IPS-NIHi7 (cell line): ENCODE measurements at regions not wholly inside any gene's neighbourhood (a gene's known extent, or its start where the extent isn't known, plus 50 kb on each side); places are given as distances from the start of the nearest gene placed in this dataset.
A peak's percentile ranks its signal among the peaks of the same experiment; 100 is the strongest.

Experiments used
- DNase-seq: peaks from one replicate; pipeline ENCODE4 v3.0.0; 2012; ENCODE audit warnings: mixed read lengths; ENCODE audit errors: extremely low spot score

DNA sequence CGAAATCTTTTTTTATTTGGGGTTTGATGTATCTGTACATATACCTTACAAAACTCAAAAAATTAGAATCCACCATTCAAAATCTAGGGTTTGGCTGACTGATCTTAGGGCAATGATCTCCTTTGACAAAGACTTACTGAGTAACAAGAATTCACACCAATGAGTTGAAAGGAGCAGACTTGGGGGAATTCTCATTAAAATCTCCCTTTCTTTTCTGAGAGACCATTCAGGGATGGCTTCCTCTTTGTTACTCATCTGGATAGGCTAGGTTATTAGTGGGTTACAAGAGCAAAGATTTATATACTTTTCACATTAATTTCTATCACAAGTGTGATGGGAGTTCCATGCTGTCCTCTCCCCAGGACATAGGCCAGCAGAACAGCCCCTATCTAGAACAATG is 661.0 kb downstream of the KCTD16 start:
- no peak for DNase-seq

DNA sequence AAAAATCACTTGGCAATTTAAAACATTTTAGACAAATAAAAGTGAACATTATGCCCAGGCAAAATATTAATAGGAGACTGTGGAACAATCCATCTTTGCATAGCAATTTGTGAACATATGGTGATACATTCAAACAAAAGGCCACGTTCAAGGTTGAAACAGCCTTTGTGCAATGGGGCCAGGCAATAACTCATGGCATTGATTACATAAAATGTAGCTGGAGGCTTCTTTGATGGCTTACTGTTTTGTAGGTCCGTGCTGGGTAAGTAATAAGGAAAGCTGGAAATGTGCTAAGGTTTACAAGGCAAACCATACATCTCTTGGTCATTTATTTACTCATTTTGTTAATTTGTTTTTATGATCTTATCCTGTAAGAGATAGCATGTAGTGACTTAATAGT is 651.8 kb downstream of the KCTD16 start:
- DNase-seq: no peak

- no peak for DNase-seq
Measured at GRCh38 chr5:144820278-144820677, 649.6 kb downstream of the KCTD16 start.

GRCh38 chr5:144815131-144815530 is 644.5 kb downstream of the KCTD16 start:
- DNase-seq: no peak

DNA sequence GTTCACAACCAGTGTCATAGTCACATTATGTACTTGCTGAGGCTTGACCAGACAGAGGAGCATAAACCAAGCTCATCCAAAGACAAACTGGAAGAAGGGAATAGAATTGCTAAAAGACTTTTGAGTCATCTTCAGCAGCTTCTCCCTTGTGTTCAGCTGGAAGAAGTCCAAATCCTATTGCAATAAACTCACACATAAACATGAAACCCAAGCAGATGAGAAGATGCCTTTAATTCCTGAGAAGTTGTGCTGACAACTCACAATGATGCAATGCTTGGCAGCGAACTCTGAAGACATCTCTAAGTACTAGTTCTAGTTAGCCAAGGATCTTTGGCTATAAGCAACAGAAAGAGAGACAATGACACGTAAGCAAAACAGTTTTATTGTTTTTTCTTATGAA is 642.1 kb downstream of the KCTD16 start:
- no peak for DNase-seq

- DNase-seq: no peak
Measured at GRCh38 chr5:144800169-144800568, 629.5 kb downstream of the KCTD16 start.

DNA sequence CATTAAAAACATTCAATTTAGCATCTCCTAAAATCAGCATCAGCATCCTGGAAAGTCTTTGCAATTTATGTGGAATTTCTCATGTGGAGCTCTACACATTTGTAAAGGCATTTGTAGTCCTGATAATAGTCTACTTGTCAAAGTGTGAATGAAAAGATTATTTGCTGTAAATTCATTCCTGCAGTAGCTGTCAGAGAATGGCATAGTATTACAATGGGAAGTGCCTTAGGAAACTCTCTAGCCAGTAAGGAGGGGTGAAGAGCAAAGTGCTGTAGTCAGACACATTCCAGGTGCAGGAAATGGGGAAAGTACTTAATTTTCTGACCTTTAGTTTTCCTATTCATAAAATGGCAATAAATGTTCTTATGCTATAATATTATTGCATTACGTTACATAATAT is 627.9 kb downstream of the KCTD16 start:
- no peak for DNase-seq

- DNase-seq: no peak
Measured at GRCh38 chr5:144794922-144795321, 624.2 kb downstream of the KCTD16 start.

DNA sequence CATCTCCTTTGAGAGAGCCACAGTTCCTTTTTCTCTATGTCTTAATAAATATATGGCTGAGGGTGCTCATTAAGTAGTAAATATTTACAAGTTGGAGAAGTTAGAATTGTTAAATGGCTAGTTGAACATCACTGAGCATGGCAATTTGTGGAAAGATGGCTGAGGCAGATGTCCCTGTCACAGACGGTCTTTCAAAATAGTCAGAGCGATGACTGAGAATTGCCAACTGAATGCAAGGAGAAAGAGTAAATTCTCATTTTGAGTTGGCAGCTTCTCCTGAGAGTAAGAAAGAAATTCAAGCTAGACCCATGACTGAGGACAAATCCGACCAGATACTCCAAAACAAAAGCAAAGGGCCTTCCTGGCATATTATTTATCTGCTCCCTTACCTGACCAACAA is 617.9 kb downstream of the KCTD16 start:
- no peak for DNase-seq

DNA sequence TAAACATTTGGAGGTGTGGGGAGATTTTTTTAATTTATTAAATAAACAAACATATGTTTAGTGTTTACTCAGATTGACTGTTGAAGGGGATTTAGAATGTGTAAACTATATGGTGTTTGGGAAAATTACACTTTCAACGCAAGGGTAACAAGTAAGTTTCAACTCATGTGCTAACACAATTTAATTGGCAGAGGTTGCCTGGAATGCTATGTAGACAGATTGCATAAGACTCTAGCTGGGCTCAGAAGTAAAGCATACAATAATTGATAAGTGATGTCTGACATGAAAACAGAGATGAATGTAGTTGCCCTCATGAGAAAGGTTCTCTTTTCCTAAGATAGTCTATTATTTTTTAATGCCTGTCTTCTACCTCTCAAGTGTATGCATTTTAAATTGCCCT is 617.4 kb downstream of the KCTD16 start:
- DNase-seq: no peak

- no peak for DNase-seq
Measured at GRCh38 chr5:144779368-144779767, 608.7 kb downstream of the KCTD16 start.

GRCh38 chr5:144778561-144778960 is 607.9 kb downstream of the KCTD16 start:
- no peak for DNase-seq

DNA sequence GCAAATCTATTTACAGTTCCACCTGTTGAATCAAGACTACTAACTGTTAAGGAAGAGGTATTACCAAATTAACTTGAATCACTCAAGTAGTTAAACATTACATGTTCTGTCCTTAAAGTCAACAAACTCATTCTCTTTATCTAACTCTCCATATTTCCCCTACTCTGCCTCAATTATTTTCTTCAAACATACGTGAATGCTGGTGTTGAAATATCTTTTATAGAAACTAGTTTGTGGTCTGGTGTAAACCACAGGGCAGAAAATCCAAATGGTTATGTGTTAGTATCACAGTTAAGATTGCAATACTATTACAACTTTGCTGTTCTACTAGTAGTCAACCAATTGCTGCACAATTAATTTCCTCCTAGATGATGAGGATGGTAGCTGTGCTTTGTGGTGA is 603.5 kb downstream of the KCTD16 start:
- DNase-seq: no peak

GRCh38 chr5:144773628-144774027 is 603.0 kb downstream of the KCTD16 start:
- no peak for DNase-seq

DNA sequence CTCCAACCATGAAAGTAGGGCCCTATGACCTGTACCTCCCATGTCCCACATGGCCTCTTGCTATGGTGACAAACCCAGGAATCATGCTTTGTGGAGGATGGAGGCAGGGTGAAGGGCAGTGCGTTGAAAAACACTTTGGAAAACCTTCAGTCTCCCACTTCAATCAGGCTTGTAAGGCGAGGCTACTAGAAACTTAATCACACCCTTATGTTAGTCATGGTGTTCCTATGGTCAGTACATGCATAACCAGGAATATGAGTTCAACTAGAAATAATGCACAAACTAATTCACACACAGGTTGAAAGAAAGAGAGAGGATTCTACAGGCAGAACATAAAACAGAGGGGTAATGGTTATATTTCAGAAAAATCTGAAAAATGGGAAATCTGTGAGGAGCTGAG is 601.1 kb downstream of the KCTD16 start:
- DNase-seq: no peak

- DNase-seq: no peak
Measured at GRCh38 chr5:144742361-144742760, 571.7 kb downstream of the KCTD16 start.

GRCh38 chr5:144731786-144732185 is 561.1 kb downstream of the KCTD16 start:
- no peak for DNase-seq

DNA sequence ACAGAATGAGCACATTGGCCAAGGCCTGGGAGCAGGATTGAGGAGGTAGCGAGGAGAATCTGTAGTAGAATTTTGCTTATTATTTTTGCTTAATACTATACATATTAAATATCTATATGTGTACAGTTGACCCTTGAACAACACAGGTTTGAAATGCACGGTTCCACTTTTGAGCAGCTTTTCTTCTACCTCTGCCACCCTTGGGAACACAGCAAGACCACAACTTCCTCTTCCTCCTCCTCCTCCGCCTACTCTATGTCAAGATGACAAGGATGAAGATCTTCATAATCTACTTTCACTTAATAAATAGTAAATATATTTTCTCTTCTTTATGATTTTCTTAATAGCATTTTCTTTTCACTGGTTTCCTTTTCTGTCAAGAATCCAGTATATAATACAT is 541.4 kb downstream of the KCTD16 start:
- DNase-seq: no peak

- no peak for DNase-seq
Measured at GRCh38 chr5:144711172-144711571, 540.5 kb downstream of the KCTD16 start.

DNA sequence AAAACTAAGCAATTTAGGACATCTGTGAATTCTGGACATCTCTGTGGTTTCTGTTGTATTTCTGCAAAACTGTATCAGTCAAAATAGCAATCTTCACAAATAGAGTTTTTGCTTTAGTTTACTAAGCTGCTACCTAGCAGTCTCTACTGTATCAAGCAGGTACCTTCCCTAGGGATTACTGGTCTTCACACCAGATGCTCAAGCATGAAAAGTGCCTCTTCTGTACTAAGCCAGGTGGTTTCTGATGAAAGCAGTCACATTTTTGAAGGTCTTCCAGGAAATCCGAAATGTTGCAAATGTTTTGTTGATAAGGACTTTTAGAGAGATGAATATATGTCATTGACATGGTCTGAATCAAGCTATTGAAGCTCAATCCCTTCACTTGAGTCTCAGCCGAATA is 540.0 kb downstream of the KCTD16 start:
- no peak for DNase-seq

GRCh38 chr5:144703776-144704175 is 533.1 kb downstream of the KCTD16 start:
- DNase-seq: no peak

- DNase-seq: no peak
Measured at GRCh38 chr5:144698484-144698883, 527.8 kb downstream of the KCTD16 start.

GRCh38 chr5:144697847-144698262 is 527.2 kb downstream of the KCTD16 start:
- peak; percentile 26 for DNase-seq

DNA sequence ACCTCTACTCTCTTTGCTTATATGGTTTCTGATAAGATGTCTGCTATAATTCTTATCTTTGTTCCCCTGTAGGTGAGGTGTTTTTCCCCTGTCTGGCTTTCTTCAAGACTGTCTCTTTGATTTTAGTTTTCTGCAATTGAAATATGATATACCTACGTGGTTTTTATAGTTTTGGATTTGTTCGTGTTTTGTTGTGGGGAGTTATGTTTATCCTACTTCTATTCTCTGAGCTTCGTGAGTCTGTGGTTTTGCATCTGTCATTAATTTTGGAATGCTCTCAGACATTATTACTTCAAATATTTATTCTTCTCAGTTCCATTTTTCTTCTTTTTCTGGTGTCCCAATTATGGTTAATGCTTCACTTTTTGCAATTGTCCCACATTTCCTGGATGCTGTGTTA is 521.3 kb downstream of the KCTD16 start:
- DNase-seq: no peak

DNA sequence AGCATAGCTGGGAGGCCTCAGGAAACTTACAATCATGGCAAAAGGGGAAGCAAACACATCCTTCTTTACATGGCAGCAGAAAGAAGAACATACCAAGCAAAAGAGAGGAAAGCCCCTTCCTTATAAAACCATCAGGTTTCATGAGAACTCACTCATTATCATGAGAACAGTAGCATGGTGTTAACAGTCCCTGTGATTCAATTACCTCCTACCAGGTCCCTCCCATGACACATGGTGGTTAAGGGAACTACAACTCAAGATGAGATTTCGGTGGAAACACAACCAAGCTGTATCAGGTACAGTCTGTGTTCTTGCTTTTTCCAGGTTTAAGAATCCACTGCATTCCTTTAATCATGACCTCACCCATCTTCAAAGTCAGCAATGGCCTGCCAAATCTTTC is 514.2 kb downstream of the KCTD16 start:
- no peak for DNase-seq
